Hepatocyte (in vitro differentiated cells): ENCODE measurements at regions not wholly inside any gene's neighbourhood (a gene's known extent, or its start where the extent isn't known, plus 50 kb on each side); places are given as distances from the start of the nearest gene placed in this dataset.

Source experiments
- EZH2 ChIP-seq: fragments of 200-600 bp; sonication (generic); IDR thresholded peaks from 2 replicates; pipeline ENCODE4 v1.6.1; 2016; ENCODE audit warnings: antibody characterized with exemption, mild to moderate bottlenecking, borderline replicate concordance
- EZH2phosphoT487 ChIP-seq: fragments of 200-600 bp; sonication (generic); IDR thresholded peaks from one replicate; pipeline ENCODE4 v1.6.1; 2018; ENCODE audit warnings: antibody characterized with exemption, mild to moderate bottlenecking, low read depth, moderate library complexity; ENCODE audit not compliant: unreplicated experiment, severe bottlenecking
- TF ChIP-seq, protein P1 (sequence below): fragments of 200-600 bp; sonication (generic); IDR thresholded peaks from 2 replicates; pipeline ENCODE4 v1.5.1; 2016; ENCODE audit warnings: antibody characterized with exemption, mild to moderate bottlenecking; ENCODE audit not compliant: poor library complexity

DNA sequence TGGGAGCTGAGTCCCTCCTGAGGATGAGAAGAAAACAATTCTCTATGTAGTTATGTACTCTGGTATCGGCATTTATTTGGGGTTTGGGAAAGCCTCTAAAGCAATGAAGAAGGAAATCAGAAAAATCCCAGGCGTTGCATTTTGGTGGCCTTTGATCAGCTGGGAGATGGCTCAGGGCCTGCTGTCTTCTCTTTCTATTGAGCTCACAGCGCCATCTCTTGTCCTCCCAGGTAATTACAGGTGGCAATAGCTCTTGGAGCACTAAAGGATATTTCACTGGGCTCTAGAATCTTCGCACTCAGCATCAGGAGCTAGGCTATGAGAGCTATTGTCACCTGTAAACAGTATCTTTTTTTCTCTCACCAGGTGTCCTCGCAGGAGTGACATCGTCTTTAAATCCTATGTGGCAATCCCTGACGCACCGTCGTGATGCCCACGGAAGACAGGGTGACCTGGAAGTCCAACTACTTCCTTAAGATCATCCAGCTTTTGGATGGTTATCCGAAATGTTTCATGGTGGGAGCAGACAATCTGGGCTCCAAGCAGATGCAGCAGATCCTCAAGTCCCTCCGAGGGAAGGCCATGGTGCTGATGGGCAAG, 76.1 kb upstream of the PMAIP1 start:
- TF ChIP-seq, protein P1, sequence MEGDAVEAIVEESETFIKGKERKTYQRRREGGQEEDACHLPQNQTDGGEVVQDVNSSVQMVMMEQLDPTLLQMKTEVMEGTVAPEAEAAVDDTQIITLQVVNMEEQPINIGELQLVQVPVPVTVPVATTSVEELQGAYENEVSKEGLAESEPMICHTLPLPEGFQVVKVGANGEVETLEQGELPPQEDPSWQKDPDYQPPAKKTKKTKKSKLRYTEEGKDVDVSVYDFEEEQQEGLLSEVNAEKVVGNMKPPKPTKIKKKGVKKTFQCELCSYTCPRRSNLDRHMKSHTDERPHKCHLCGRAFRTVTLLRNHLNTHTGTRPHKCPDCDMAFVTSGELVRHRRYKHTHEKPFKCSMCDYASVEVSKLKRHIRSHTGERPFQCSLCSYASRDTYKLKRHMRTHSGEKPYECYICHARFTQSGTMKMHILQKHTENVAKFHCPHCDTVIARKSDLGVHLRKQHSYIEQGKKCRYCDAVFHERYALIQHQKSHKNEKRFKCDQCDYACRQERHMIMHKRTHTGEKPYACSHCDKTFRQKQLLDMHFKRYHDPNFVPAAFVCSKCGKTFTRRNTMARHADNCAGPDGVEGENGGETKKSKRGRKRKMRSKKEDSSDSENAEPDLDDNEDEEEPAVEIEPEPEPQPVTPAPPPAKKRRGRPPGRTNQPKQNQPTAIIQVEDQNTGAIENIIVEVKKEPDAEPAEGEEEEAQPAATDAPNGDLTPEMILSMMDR: peak; percentile 89
- no peak for TF ChIP-seq EZH2
- no peak for TF ChIP-seq EZH2phosphoT487
